Keratinocyte (primary cell): ENCODE measurements at regions not wholly inside any gene's neighbourhood (a gene's known extent, or its start where the extent isn't known, plus 50 kb on each side); places are given as distances from the start of the nearest gene placed in this dataset.

Source experiments
- CTCF ChIP-seq, 3 experiments: IDR thresholded peaks in 1 of 3; conservative IDR thresholded peaks in 1 of 3; optimal IDR thresholded peaks in 1 of 3; 2 replicates in 2 of 3; 3 replicates in 1 of 3; pipeline versions ENCODE3 to v1.5.1; 2011; ENCODE audit warnings: low read length in 3 of 3, mild to moderate bottlenecking in 3 of 3, moderate library complexity in 2 of 3, control low read depth in 1 of 3, inconsistent platforms in 1 of 3; ENCODE audit not compliant: insufficient read depth in 2 of 3; ENCODE audit errors: extremely low read depth in 1 of 3
- EZH2 ChIP-seq: IDR thresholded peaks from one replicate; pipeline ENCODE4 v1.6.1; 2012; ENCODE audit warnings: inconsistent platforms, mild to moderate bottlenecking, low read length, moderate library complexity

- no peak for TF ChIP-seq CTCF (optimal IDR thresholded peaks at IDR 0.05 in 1 of 3, IDR thresholded peaks at IDR 0.05 in 1 of 3, conservative IDR thresholded peaks at IDR 0.05 in 1 of 3; ENCODE audit: extremely low read depth in 1 of 3, insufficient read depth in 2 of 3, low read length in 3 of 3)
- no peak for TF ChIP-seq EZH2
Measured at GRCh38 chr12:125657681-125658080, 592.4 kb downstream of the AACS start.
